Activated T-cell treated with anti-CD3 and anti-CD28 coated beads, Interleukin-2, amount 50 U/mL, for 72 hours (primary cell): ENCODE measurements at regions not wholly inside any gene's neighbourhood (a gene's known extent, or its start where the extent isn't known, plus 50 kb on each side); places are given as distances from the start of the nearest gene placed in this dataset.
A peak's percentile ranks its signal among the peaks of the same experiment; 100 is the strongest.
"Not testable (repeated sequence)": the region's sequence is repeated elsewhere in the genome, so short reads cannot be mapped to it uniquely, and the experiment has no call there.

Experiments
- ATAC-seq, 2 donors: fragments of 150-1000 bp; cut with Tn5 transposase; replicated peaks in 1 of 2; 2 replicates each; pipeline ENCODE4 v1.10.0; 2021; ENCODE audit warnings: moderate library complexity in 2 of 2, mild to moderate bottlenecking in 1 of 2
- DNase-seq, 2 donors: peaks; one replicate each; pipeline ENCODE4 v3.0.0; 2021 to 2022; ENCODE audit warnings: mixed read lengths in 1 of 2
- H3K27ac Mint-ChIP-seq: one replicate; pipeline ENCODE4 v1.8.0; 2022; ENCODE audit warnings: mild to moderate bottlenecking, moderate library complexity, mixed read lengths
- H3K27me3 Mint-ChIP-seq: one replicate; pipeline ENCODE4 v1.8.0; 2022; ENCODE audit warnings: low read depth, mixed read lengths
- H3K36me3 Mint-ChIP-seq, 2 donors: one replicate each; pipeline ENCODE4 v1.8.0; 2022; ENCODE audit warnings: mixed read lengths in 2 of 2, mild to moderate bottlenecking in 1 of 2; ENCODE audit not compliant: insufficient read depth in 2 of 2
- H3K4me1 Mint-ChIP-seq: one replicate; pipeline ENCODE4 v1.8.0; 2022; ENCODE audit warnings: low read depth, mixed read lengths
- H3K4me3 Mint-ChIP-seq, 2 donors: one replicate each; pipeline ENCODE4 v1.8.0; 2022; ENCODE audit warnings: mild to moderate bottlenecking in 2 of 2, mixed read lengths in 2 of 2, moderate library complexity in 2 of 2
- H3K9me3 Mint-ChIP-seq, 2 donors: one replicate each; pipeline ENCODE4 v1.8.0; 2022; ENCODE audit warnings: mixed read lengths in 2 of 2

DNA sequence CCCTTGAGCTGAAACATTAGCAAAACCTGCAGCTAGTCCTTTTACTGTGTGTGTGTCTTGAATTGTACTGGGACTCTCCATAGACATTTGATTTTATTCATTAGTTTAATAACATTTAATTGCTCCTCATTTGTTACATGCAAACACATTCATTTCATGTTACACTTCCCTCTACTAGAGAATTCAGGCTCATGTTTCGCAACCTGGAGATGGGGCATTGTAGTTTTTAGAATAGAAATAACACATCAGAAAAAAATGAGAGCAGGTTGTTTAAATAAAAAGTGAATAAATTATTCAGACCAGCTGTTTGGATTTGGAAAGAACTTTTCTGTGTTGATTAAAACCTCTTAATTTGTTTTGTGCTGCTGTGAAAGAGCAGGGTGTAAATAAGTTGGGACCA, 243.9 kb downstream of the ETV1 start:
- DNase-seq (no peak), ATAC-seq (no peak)
- Mint-ChIP-seq H3K9me3 (no peaks in the 10 kb centered on the region), H3K36me3 (no peaks in the 10 kb centered on the region), H3K27me3 (no peaks in the 10 kb centered on the region), H3K4me1 (no peaks in the 10 kb centered on the region), H3K4me3 (no peak overlapping the region), H3K27ac (no peak overlapping the region)

DNA sequence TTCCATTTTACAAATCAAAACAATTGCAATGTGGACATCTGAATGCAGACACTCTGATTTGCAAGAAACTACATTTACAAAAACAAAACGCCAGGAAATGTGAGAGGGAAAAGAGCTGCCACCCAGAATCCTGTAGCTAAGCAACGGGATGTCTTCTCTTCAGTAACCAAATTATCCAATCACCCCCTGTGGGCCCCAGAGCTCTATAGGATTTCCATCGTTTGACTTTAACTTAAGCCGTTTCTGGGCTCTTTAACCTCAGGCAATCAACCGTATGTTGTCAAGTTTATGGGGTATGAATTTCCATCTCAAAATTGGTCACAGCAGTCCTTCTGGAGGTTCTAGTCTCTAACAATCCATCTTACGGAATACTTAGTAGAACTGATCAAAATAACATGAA, 240.5 kb downstream of the ETV1 start:
- Mint-ChIP-seq H3K9me3 (no peaks in the 10 kb centered on the region), H3K27me3 (no peaks in the 10 kb centered on the region), H3K4me1 (no peaks in the 10 kb centered on the region), H3K4me3 (no peak overlapping the region), H3K36me3 (no peaks in the 10 kb centered on the region), H3K27ac (no peak overlapping the region)
- ATAC-seq (no peak), DNase-seq (no peak)

DNA sequence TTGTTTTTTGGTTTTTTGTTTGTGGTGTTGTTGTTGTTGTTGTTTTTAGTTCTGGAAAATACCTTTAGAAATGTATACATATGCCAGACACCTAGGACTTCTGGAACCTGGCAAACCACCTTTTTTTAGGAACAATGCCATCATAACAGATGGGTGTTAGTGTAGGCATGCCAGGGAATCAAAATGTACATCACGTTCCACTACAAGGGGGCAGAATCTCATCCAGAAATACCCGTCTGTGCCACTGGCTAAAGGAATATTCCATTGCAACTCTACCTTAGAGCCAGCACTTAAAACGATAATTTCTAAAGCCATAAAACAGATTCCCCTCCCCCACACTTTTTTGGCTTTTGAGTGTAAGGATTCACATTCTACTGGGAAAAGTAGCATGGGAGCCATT, 239.8 kb downstream of the ETV1 start:
- H3K9me3 Mint-ChIP-seq = no peaks in the 10 kb centered on the region
- no peaks in the 10 kb centered on the region for H3K4me1 Mint-ChIP-seq
- no peak for DNase-seq
- no peak overlapping the region for H3K27ac Mint-ChIP-seq
- no peak overlapping the region for H3K4me3 Mint-ChIP-seq
- no peak for ATAC-seq
- H3K27me3 Mint-ChIP-seq = no peaks in the 10 kb centered on the region
- no peaks in the 10 kb centered on the region for H3K36me3 Mint-ChIP-seq

- H3K4me3 Mint-ChIP-seq = no peak overlapping the region
- no peaks in the 10 kb centered on the region for H3K27me3 Mint-ChIP-seq
- ATAC-seq (no peak), DNase-seq (no peak)
- H3K36me3 Mint-ChIP-seq = no peaks in the 10 kb centered on the region
- H3K27ac Mint-ChIP-seq = no peak overlapping the region
- no peaks in the 10 kb centered on the region for H3K4me1 Mint-ChIP-seq
- H3K9me3 Mint-ChIP-seq = peaks cover 0 to 2% of the 10 kb centered on the region in 2 donors
Observed at GRCh38 chr7:13751766-13752165, 237.7 kb downstream of the ETV1 start.

GRCh38 chr7:13757841-13758240, 231.6 kb downstream of the ETV1 start:
- no peaks in the 10 kb centered on the region for H3K36me3 Mint-ChIP-seq
- no peak overlapping the region for H3K27ac Mint-ChIP-seq
- peaks cover 2 to 4% of the 10 kb centered on the region in 2 donors for H3K9me3 Mint-ChIP-seq
- ATAC-seq (no peak), DNase-seq (no peak)
- H3K4me3 Mint-ChIP-seq = no peak overlapping the region
- H3K27me3 Mint-ChIP-seq = no peaks in the 10 kb centered on the region
- no peaks in the 10 kb centered on the region for H3K4me1 Mint-ChIP-seq

DNA sequence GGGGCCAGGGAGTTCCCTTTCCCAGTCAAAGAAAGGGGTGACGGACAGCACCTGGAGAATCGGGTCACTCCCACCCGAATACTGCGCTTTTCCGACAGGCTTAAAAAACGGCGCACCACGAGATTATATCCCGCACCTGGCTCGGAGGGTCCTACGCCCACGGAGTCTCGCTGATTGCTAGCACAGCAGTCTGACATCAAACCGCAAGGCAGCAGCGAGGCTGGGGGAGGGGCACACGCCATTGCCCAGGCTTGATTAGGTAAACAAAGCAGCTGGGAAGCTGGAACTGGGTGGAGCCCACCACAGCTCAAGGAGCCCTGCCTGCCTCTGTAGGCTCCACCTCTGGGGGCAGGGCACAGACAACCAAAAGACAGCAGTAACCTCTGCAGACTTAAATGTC, 223.6 kb downstream of the ETV1 start:
- H3K4me1 Mint-ChIP-seq, H3K27ac Mint-ChIP-seq, H3K4me3 Mint-ChIP-seq, ATAC-seq, H3K36me3 Mint-ChIP-seq, H3K27me3 Mint-ChIP-seq, DNase-seq, H3K9me3 Mint-ChIP-seq: not testable (repeated sequence)

DNA sequence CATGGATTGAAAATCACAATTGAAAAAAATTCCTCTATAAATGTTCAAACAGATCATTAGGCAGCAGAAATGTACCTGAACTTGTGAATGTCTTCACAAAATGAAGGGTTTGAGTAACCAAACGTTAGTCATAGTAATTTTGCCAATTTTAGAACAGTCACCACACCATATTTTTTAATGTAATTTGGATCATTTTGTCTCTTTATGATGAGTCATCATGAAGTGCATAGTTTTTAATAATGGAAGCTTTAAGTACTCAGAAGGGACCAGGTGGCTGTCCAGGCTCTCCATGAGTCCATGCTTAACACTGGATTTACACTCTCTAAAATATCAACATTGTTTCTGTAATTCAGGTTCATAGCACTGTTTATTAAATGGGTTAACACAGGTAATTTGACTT, 219.2 kb downstream of the ETV1 start:
- DNase-seq = no peak
- peaks cover 0 to 2% of the 10 kb centered on the region in 2 donors for H3K36me3 Mint-ChIP-seq
- H3K27me3 Mint-ChIP-seq = no peaks in the 10 kb centered on the region
- H3K4me3 Mint-ChIP-seq = no peak overlapping the region
- no peak for ATAC-seq
- H3K4me1 Mint-ChIP-seq = no peaks in the 10 kb centered on the region
- H3K27ac Mint-ChIP-seq = no peak overlapping the region
- peaks cover 0 to 2% of the 10 kb centered on the region in 2 donors for H3K9me3 Mint-ChIP-seq

GRCh38 chr7:13774976-13775375, 214.5 kb downstream of the ETV1 start:
- Mint-ChIP-seq H3K9me3 (peaks cover 0 to 2% of the 10 kb centered on the region in 2 donors), H3K27ac (no peak overlapping the region), H3K36me3 (no peaks in the 10 kb centered on the region), H3K4me1 (no peaks in the 10 kb centered on the region), H3K4me3 (no peak overlapping the region), H3K27me3 (no peaks in the 10 kb centered on the region)
- ATAC-seq (no peak), DNase-seq (no peak)

DNA sequence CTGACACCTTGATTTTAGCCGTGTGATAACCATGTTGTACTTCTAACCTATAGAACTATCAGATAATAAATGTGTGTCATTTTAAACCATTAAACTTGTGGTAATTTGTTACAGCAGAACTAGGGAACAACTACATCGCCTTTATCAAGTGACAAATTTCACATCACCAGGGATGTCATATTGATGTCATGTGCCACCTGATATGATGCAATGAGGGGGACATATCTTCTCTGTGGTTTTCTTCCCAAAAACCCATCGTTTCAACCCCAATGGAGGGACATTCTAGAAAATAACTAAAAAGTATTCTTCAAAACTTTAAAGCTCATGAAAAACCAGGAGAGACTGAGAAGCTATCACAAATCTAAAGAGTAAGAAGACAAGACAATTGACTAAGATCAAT, 212.2 kb downstream of the ETV1 start:
- H3K27me3 Mint-ChIP-seq = no peaks in the 10 kb centered on the region
- H3K27ac Mint-ChIP-seq = peak overlapping the region; percentile 60
- ATAC-seq (no peak), DNase-seq (no peak)
- H3K4me3 Mint-ChIP-seq = no peak overlapping the region
- H3K9me3 Mint-ChIP-seq = peaks cover 0 to 2% of the 10 kb centered on the region in 2 donors
- no peaks in the 10 kb centered on the region for H3K36me3 Mint-ChIP-seq
- H3K4me1 Mint-ChIP-seq = no peaks in the 10 kb centered on the region

GRCh38 chr7:13778967-13779366, 210.5 kb downstream of the ETV1 start:
- H3K27me3 Mint-ChIP-seq = no peaks in the 10 kb centered on the region
- H3K36me3 Mint-ChIP-seq = no peaks in the 10 kb centered on the region
- DNase-seq (peak; percentile 7 to 24), ATAC-seq (peak; percentile 51 to 93)
- H3K9me3 Mint-ChIP-seq = peaks cover 0 to 2% of the 10 kb centered on the region in 2 donors
- H3K4me3 Mint-ChIP-seq = no peak overlapping the region
- H3K27ac Mint-ChIP-seq = no peak overlapping the region
- H3K4me1 Mint-ChIP-seq = no peaks in the 10 kb centered on the region

DNA sequence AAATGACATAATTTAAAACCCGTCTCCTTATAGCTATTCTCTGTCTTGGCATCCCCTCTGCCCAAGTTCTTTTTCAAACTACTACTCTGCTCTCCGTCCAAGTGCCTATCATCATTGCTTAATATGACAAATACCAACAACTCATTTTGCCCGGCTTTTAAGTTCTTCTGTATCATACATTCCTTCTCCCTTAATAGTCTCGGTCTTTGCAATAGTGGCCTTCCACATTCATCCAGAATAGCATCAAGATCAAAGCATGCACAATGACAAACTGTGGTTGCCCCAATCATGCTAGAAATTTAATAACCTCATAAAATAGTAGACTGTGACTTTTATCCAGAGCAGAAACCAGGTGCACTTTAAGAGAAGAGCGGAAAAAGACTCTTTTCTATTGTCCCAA, 198.9 kb downstream of the ETV1 start:
- no peaks in the 10 kb centered on the region for H3K4me1 Mint-ChIP-seq
- H3K9me3 Mint-ChIP-seq = no peaks in the 10 kb centered on the region
- no peak for ATAC-seq

GRCh38 chr7:13792208-13792607, 197.3 kb downstream of the ETV1 start:
- ATAC-seq (no peak), DNase-seq (no peak)
- Mint-ChIP-seq H3K27me3 (no peaks in the 10 kb centered on the region), H3K36me3 (no peaks in the 10 kb centered on the region), H3K4me1 (no peaks in the 10 kb centered on the region), H3K27ac (no peak overlapping the region), H3K9me3 (no peaks in the 10 kb centered on the region), H3K4me3 (no peak overlapping the region)

More for the DNA sequence above, 198.9 kb downstream of the ETV1 start:
- Mint-ChIP-seq H3K4me3 (no peak overlapping the region), H3K27ac (no peak overlapping the region), H3K36me3 (no peaks in the 10 kb centered on the region), H3K27me3 (no peaks in the 10 kb centered on the region)
- DNase-seq = no peak

DNA sequence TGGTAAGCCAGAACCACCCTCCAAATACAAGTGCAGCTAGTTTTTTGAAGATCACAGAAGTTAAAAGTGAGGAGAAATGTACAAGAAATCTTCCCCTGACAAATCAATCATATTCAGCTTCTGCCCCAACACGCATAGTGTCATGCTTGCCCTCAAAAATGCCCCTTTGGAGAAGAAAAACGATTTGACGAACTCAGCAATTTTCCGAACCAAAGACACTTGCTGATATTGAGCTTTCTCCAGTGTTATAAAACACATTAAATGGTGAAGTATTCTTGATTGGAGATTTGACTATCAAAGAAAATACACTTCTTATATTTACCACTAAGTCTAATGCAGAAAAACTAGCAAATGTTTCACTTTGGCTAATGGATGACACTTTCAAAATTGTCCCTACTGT, 195.5 kb downstream of the ETV1 start:
- Mint-ChIP-seq H3K36me3 (no peaks in the 10 kb centered on the region), H3K27ac (no peak overlapping the region), H3K27me3 (no peaks in the 10 kb centered on the region), H3K9me3 (peaks cover 0 to 1% of the 10 kb centered on the region in 2 donors), H3K4me1 (no peaks in the 10 kb centered on the region), H3K4me3 (no peak overlapping the region)
- no peak for DNase-seq
- no peak for ATAC-seq

DNA sequence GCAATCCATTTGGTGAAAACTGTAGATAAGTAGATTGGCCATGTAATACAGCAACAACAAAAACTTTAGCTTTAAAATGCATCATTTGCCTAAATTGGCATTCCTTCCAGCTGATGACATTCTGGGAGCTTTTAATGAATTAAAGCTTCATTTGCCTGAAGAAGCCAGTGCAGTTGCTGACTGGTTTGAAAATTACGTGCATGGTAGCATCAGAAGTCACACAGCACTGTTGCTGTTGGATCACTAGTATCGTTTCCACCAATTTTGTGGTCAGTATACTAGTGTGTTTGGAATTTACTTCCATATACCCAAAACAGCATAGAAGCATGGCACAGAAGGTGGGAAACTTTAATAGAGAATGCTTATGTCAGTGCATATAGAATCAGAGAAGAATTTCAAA, 194.9 kb downstream of the ETV1 start:
- ATAC-seq = no peak
- H3K27ac Mint-ChIP-seq = no peak overlapping the region
- no peak overlapping the region for H3K4me3 Mint-ChIP-seq

More for the DNA sequence above, 194.9 kb downstream of the ETV1 start:
- peaks cover 0 to 1% of the 10 kb centered on the region in 2 donors for H3K9me3 Mint-ChIP-seq
- H3K27me3 Mint-ChIP-seq = no peaks in the 10 kb centered on the region
- no peak for DNase-seq
- no peaks in the 10 kb centered on the region for H3K36me3 Mint-ChIP-seq
- H3K4me1 Mint-ChIP-seq = no peaks in the 10 kb centered on the region
